IMR-90 (cell line): ENCODE measurements at regions not wholly inside any gene's neighbourhood (a gene's known extent, or its start where the extent isn't known, plus 50 kb on each side); places are given as distances from the start of the nearest gene placed in this dataset.

Source experiments
- ATAC-seq: fragments of 200-7000 bp; cut with Tn5 transposase; 2 replicates; pipeline ENCODE4 v1.9.1; 2020; ENCODE audit warnings: low read depth, mild to moderate bottlenecking, moderate library complexity
- BruUV-seq: library from RNA; stranded (reverse); fragments of 400-500 nt; replicated peaks from 2 replicates; lab custom pipeline; 2021; lab: Mats Ljungman, UMichigan
- CTCF ChIA-PET: fragments of 300-600 bp; formaldehyde crosslinking; extraction: SDS; loops from one replicate; lab custom pipeline; 2021; ENCODE audit warnings: antibody characterized with exemption; lab: Yijun Ruan, JAX
- POLR2A ChIA-PET: fragments of 300-600 bp; sonication (Branson Sonifier 250); formaldehyde crosslinking; loops from one replicate; lab custom pipeline; 2022; ENCODE audit warnings: antibody characterized with exemption; ENCODE audit not compliant: unreplicated experiment; lab: Charles Lee
- DNase-seq: peaks from one replicate; pipeline ENCODE4 v3.0.0; 2013
- H2AFZ ChIP-seq: replicated peaks from 2 replicates; pipeline ENCODE3; 2013; ENCODE audit warnings: low read length, mild to moderate bottlenecking; ENCODE audit not compliant: poor library complexity
- H2AK5ac ChIP-seq: 2 replicates; pipeline ENCODE4 v1.6.1; 2013; ENCODE audit warnings: low read depth, low read length, inconsistent platforms
- H2AK9ac ChIP-seq: replicated peaks from 2 replicates; pipeline ENCODE3; 2013; ENCODE audit warnings: mild to moderate bottlenecking, low read depth, low read length, moderate library complexity; ENCODE audit not compliant: poor library complexity
- H2BK120ac ChIP-seq: 2 replicates; pipeline ENCODE4 v1.6.1; 2013; ENCODE audit warnings: low read depth, low read length, inconsistent platforms
- H2BK15ac ChIP-seq: 3 replicates; pipeline ENCODE4 v1.6.1; 2013; ENCODE audit warnings: low read depth, low read length, inconsistent platforms
- H2BK20ac ChIP-seq: 2 replicates; pipeline ENCODE4 v1.6.1; 2013; ENCODE audit warnings: low read depth, mild to moderate bottlenecking, inconsistent platforms, low read length, moderate library complexity
- H2BK5ac ChIP-seq: 2 replicates; pipeline ENCODE4 v1.6.1; 2013; ENCODE audit warnings: mild to moderate bottlenecking, low read depth, low read length, inconsistent platforms; ENCODE audit not compliant: poor library complexity, severe bottlenecking
- H3K14ac ChIP-seq: replicated peaks from 2 replicates; pipeline ENCODE4 v1.6.1; 2013; ENCODE audit warnings: low read depth, low read length, inconsistent platforms
- H3K18ac ChIP-seq: 2 replicates; pipeline ENCODE4 v1.6.1; 2013; ENCODE audit warnings: low read depth, low read length, control low read depth
- H3K23ac ChIP-seq: 2 replicates; pipeline ENCODE4 v1.6.1; 2013; ENCODE audit warnings: low read depth, low read length, inconsistent platforms
- H3K27ac ChIP-seq: 2 replicates; pipeline ENCODE4 v1.5.1; 2013; ENCODE audit warnings: mild to moderate bottlenecking, control low read depth, low read length; ENCODE audit not compliant: insufficient read depth
- H3K27me3 ChIP-seq: 2 replicates; pipeline ENCODE4 v1.6.1; 2013; ENCODE audit warnings: low read length; ENCODE audit not compliant: control insufficient read depth, insufficient read depth
- H3K36me3 ChIP-seq: 2 replicates; pipeline ENCODE4 v1.6.1; 2013; ENCODE audit warnings: low read length, mixed read lengths; ENCODE audit not compliant: control insufficient read depth, insufficient read depth
- H3K4ac ChIP-seq: 2 replicates; pipeline ENCODE4 v1.6.1; 2013; ENCODE audit warnings: low read depth, low read length, inconsistent platforms
- H3K4me1 ChIP-seq: 2 replicates; pipeline ENCODE4 v1.6.1; 2013; ENCODE audit warnings: low read length, mixed read lengths; ENCODE audit not compliant: control insufficient read depth, insufficient read depth
- H3K4me2 ChIP-seq: 2 replicates; pipeline ENCODE4 v1.6.1; 2013; ENCODE audit warnings: low read depth, mild to moderate bottlenecking, control low read depth, low read length, moderate library complexity
- H3K4me3 ChIP-seq: 2 replicates; pipeline ENCODE4 v1.5.1; 2013; ENCODE audit warnings: low read depth, mild to moderate bottlenecking, control low read depth, low read length, moderate library complexity; ENCODE audit not compliant: insufficient read depth
- H3K56ac ChIP-seq: 2 replicates; pipeline ENCODE4 v1.6.1; 2013; ENCODE audit warnings: low read length, inconsistent platforms; ENCODE audit not compliant: insufficient read depth; ENCODE audit errors: extremely low read depth
- H3K79me1 ChIP-seq, 2 experiments: 2 replicates each; pipeline ENCODE4 v1.6.1; 2013; ENCODE audit warnings: low read length in 2 of 2, inconsistent platforms in 1 of 2, low read depth in 1 of 2
- H3K9ac ChIP-seq: 2 replicates; pipeline ENCODE4 v1.6.1; 2013; ENCODE audit warnings: low read depth, low read length, control low read depth
- H3K9me1 ChIP-seq: 2 replicates; pipeline ENCODE4 v1.6.1; 2013; ENCODE audit warnings: low read length, inconsistent platforms; ENCODE audit not compliant: insufficient read depth
- H3K9me3 ChIP-seq: 2 replicates; pipeline ENCODE4 v1.6.1; 2013; ENCODE audit warnings: low read length; ENCODE audit not compliant: control insufficient read depth, insufficient read depth
- H4K20me1 ChIP-seq: 2 replicates; pipeline ENCODE4 v1.6.1; 2013; ENCODE audit warnings: low read length, inconsistent platforms; ENCODE audit not compliant: insufficient read depth
- H4K5ac ChIP-seq: 2 replicates; pipeline ENCODE4 v1.6.1; 2013; ENCODE audit warnings: mild to moderate bottlenecking, low read depth, low read length, control low read depth
- H4K8ac ChIP-seq, 2 experiments: 2 replicates each; pipeline ENCODE4 v1.6.1; 2013; ENCODE audit warnings: low read depth in 2 of 2, low read length in 2 of 2, control low read depth in 1 of 2, inconsistent platforms in 1 of 2
- H4K91ac ChIP-seq: 2 replicates; pipeline ENCODE4 v1.6.1; 2013; ENCODE audit warnings: low read depth, low read length, inconsistent platforms; ENCODE audit not compliant: insufficient read depth
- BHLHE40 ChIP-seq: fragments of 150-350 bp; IDR thresholded peaks from 2 replicates; pipeline ENCODE4 v1.6.1; 2016; ENCODE audit warnings: mild to moderate bottlenecking, low read depth, low read length
- CEBPB ChIP-seq: IDR thresholded peaks from 2 replicates; pipeline ENCODE4 v1.6.1; 2012; ENCODE audit warnings: low read depth, low read length, improper control_type of control experiment
- CHD1 ChIP-seq: IDR thresholded peaks from 2 replicates; pipeline ENCODE4 v1.6.1; 2012; ENCODE audit warnings: low read depth, low read length, improper control_type of control experiment
- ELK1 ChIP-seq: fragments of 150-350 bp; IDR thresholded peaks from 2 replicates; pipeline ENCODE4 v1.6.1; 2016; ENCODE audit warnings: low read depth, mild to moderate bottlenecking, low read length, moderate library complexity, borderline replicate concordance
- FOS ChIP-seq: fragments of 150-350 bp; IDR thresholded peaks from 2 replicates; pipeline ENCODE4 v1.6.1; 2016; ENCODE audit warnings: low read depth, low read length
- MAFK ChIP-seq: IDR thresholded peaks from 2 replicates; pipeline ENCODE4 v1.6.1; 2012; ENCODE audit warnings: low read depth, low read length, improper control_type of control experiment
- MAZ ChIP-seq: IDR thresholded peaks from 2 replicates; pipeline ENCODE4 v1.6.1; 2012; ENCODE audit warnings: low read depth, mild to moderate bottlenecking, low read length, improper control_type of control experiment, moderate library complexity, borderline replicate concordance
- MXI1 ChIP-seq: IDR thresholded peaks from 2 replicates; pipeline ENCODE4 v1.6.1; 2012; ENCODE audit warnings: low read depth, mild to moderate bottlenecking, low read length, moderate library complexity, borderline replicate concordance
- NFE2L2 ChIP-seq: fragments of 150-350 bp; IDR thresholded peaks from 2 replicates; pipeline ENCODE4 v1.6.1; 2016; ENCODE audit warnings: low read depth, mild to moderate bottlenecking, low read length
- POLR2A ChIP-seq: IDR thresholded peaks from 2 replicates; pipeline ENCODE4 v1.6.1; 2012; ENCODE audit warnings: mild to moderate bottlenecking, low read depth, low read length
- RAD21 ChIP-seq: IDR thresholded peaks from 2 replicates; pipeline ENCODE4 v1.6.1; 2012; ENCODE audit warnings: low read length, improper control_type of control experiment
- RCOR1 ChIP-seq: IDR thresholded peaks from 2 replicates; pipeline ENCODE4 v1.6.1; 2012; ENCODE audit warnings: mild to moderate bottlenecking, low read length, improper control_type of control experiment; ENCODE audit not compliant: insufficient replicate concordance
- RFX5 ChIP-seq: IDR thresholded peaks from 2 replicates; pipeline ENCODE4 v1.8.0; 2012; ENCODE audit warnings: low read depth, mild to moderate bottlenecking, low read length, moderate library complexity
- SMC3 ChIP-seq: fragments of 150-350 bp; IDR thresholded peaks from 2 replicates; pipeline ENCODE4 v1.6.1; 2016; ENCODE audit warnings: low read depth, mild to moderate bottlenecking, antibody characterized with exemption, low read length, moderate library complexity
- WGBS, 2 experiments: methylation state at CpG; one replicate each; pipeline versions ENCODE4 v1.1.5 to v1.1.7; 2013; ENCODE audit warnings: missing lambda C conversion rate in 2 of 2; ENCODE audit not compliant: insufficient read length in 1 of 2; ENCODE audit errors: extremely low coverage in 2 of 2; 5-methylcytosine and 5-hydroxymethylcytosine counted together
- dilution Hi-C: fragments of 300-500 bp; cut with HindIII; formaldehyde crosslinking; loops from one replicate; pipeline ENCODE4 v1.14.3; 2018; ENCODE audit warnings: low sequenced_read_pairs; ENCODE audit not compliant: unreplicated experiment
- in situ Hi-C: fragments of 300-500 bp; cut with MboI; formaldehyde crosslinking; loops from 3 replicates; pipeline ENCODE4 v1.14.3; 2019; ENCODE audit warnings: low sequenced_read_pairs, inconsistent platforms, mixed read lengths
- intact Hi-C: fragments of 100-400 bp; cut with micrococcal nuclease; formaldehyde crosslinking; loops from 2 replicates; pipeline ENCODE4 v1.10.0; 2022
- TF ChIP-seq, protein P1 (sequence below): fragments of 150-350 bp; IDR thresholded peaks from 2 replicates; pipeline ENCODE4 v1.6.1; 2017; ENCODE audit warnings: mild to moderate bottlenecking, antibody characterized with exemption, low read length, low read depth
- TF ChIP-seq, protein P2 (sequence below): conservative IDR thresholded peaks from 2 replicates; pipeline ENCODE4 v1.5.1; 2012; ENCODE audit warnings: mild to moderate bottlenecking, low read depth, low read length, improper control_type of control experiment

GRCh38 chrX:40816906-40817305 lies 81.6 kb upstream of the MED14 start:
- Histone ChIP-seq H4K91ac (no peak overlapping the region), H2BK120ac (no peak overlapping the region), H3K79me1 (no peaks in the 10 kb centered on the region), H4K5ac (no peak overlapping the region), H2AK5ac (no peak overlapping the region), H2BK5ac (no peak overlapping the region), H3K56ac (no peak overlapping the region), H2BK15ac (no peak overlapping the region), H2BK20ac (no peak overlapping the region), H4K20me1 (no peaks in the 10 kb centered on the region), H4K8ac (no peak overlapping the region), H3K4ac (no peak overlapping the region), H3K14ac (no peak overlapping the region), H3K36me3 (no peaks in the 10 kb centered on the region), H3K23ac (no peak overlapping the region), H3K4me2 (no peak overlapping the region), H3K4me3 (no peak overlapping the region), H3K9me3 (no peaks in the 10 kb centered on the region), H3K27ac (no peak overlapping the region), H3K4me1 (no peaks in the 10 kb centered on the region), H3K9ac (no peak overlapping the region), H2AFZ (no peak overlapping the region), H3K18ac (no peak overlapping the region), H3K27me3 (peaks cover 2% of the 10 kb centered on the region; the same call in 1 of the 2 replicates), H3K9me1 (no peaks in the 10 kb centered on the region), H2AK9ac (no peak overlapping the region)
- 100% methylated on average over 1 of the region's 6 CpGs; no CpG with 5 or more reads in 1 of the 2 experiments for WGBS, 2 experiments
- ChIA-PET CTCF (no interaction called here), POLR2A (no interaction called here)
- intact Hi-C loops (no loop called here), dilution Hi-C loops (no loop called here), in situ Hi-C loops (no loop called here)
- no peak for ATAC-seq
- no peak for DNase-seq
- BruUV-seq, result no TSS peak
- TF ChIP-seq MAFK, result no peak
- no peak for TF ChIP-seq POLR2A
- no peak for TF ChIP-seq RFX5
- no peak for TF ChIP-seq NFE2L2
- TF ChIP-seq CEBPB, result no peak
- TF ChIP-seq RCOR1, result no peak
- TF ChIP-seq FOS, result no peak
- TF ChIP-seq, protein P1, sequence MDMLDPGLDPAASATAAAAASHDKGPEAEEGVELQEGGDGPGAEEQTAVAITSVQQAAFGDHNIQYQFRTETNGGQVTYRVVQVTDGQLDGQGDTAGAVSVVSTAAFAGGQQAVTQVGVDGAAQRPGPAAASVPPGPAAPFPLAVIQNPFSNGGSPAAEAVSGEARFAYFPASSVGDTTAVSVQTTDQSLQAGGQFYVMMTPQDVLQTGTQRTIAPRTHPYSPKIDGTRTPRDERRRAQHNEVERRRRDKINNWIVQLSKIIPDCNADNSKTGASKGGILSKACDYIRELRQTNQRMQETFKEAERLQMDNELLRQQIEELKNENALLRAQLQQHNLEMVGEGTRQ, result no peak
- no peak for TF ChIP-seq ELK1
- TF ChIP-seq MXI1, result no peak
- TF ChIP-seq CHD1, result no peak
- no peak for TF ChIP-seq SMC3
- no peak for TF ChIP-seq MAZ
- TF ChIP-seq BHLHE40, result no peak
- TF ChIP-seq, protein P2, sequence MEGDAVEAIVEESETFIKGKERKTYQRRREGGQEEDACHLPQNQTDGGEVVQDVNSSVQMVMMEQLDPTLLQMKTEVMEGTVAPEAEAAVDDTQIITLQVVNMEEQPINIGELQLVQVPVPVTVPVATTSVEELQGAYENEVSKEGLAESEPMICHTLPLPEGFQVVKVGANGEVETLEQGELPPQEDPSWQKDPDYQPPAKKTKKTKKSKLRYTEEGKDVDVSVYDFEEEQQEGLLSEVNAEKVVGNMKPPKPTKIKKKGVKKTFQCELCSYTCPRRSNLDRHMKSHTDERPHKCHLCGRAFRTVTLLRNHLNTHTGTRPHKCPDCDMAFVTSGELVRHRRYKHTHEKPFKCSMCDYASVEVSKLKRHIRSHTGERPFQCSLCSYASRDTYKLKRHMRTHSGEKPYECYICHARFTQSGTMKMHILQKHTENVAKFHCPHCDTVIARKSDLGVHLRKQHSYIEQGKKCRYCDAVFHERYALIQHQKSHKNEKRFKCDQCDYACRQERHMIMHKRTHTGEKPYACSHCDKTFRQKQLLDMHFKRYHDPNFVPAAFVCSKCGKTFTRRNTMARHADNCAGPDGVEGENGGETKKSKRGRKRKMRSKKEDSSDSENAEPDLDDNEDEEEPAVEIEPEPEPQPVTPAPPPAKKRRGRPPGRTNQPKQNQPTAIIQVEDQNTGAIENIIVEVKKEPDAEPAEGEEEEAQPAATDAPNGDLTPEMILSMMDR, result no peak
- no peak for TF ChIP-seq RAD21
